Kidney glomerular epithelial cell (primary cell): ENCODE measurements at regions not wholly inside any gene's neighbourhood (a gene's known extent, or its start where the extent isn't known, plus 50 kb on each side); places are given as distances from the start of the nearest gene placed in this dataset.

ENCODE experiments used
- DNase-seq: peaks from one replicate; lab custom pipeline; 2025; lab: John Stamatoyannopoulos, UW

- no peak for DNase-seq
Measured at GRCh38 chr9:2313512-2313911, 298.4 kb downstream of the SMARCA2 start.

- DNase-seq: no peak
Measured at GRCh38 chr9:2317591-2317990, 302.4 kb downstream of the SMARCA2 start.

GRCh38 chr9:2319421-2319820 lies 302.2 kb upstream of the VLDLR start:
- DNase-seq: no peak

GRCh38 chr9:2320114-2320513 lies 301.5 kb upstream of the VLDLR start:
- no peak for DNase-seq

- DNase-seq: no peak
Measured at GRCh38 chr9:2320632-2321031, 301.0 kb upstream of the VLDLR start.

- no peak for DNase-seq
Measured at GRCh38 chr9:2321523-2322148, 300.0 kb upstream of the VLDLR start.

GRCh38 chr9:2324742-2325141 lies 296.8 kb upstream of the VLDLR start:
- DNase-seq: no peak

- no peak for DNase-seq
Measured at GRCh38 chr9:2332663-2333062, 288.9 kb upstream of the VLDLR start.

- no peak for DNase-seq
Measured at GRCh38 chr9:2335260-2335659, 286.3 kb upstream of the VLDLR start.

GRCh38 chr9:2336055-2336454 lies 285.5 kb upstream of the VLDLR start:
- no peak for DNase-seq

- DNase-seq: no peak
Measured at GRCh38 chr9:2337131-2337530, 284.5 kb upstream of the VLDLR start.

GRCh38 chr9:2337627-2338026 lies 284.0 kb upstream of the VLDLR start:
- no peak for DNase-seq

GRCh38 chr9:2338777-2339365 lies 282.7 kb upstream of the VLDLR start:
- no peak for DNase-seq

GRCh38 chr9:2339416-2339815 lies 282.2 kb upstream of the VLDLR start:
- no peak for DNase-seq

- DNase-seq: peak; percentile 68
Measured at GRCh38 chr9:2340046-2340760, 281.4 kb upstream of the VLDLR start.

GRCh38 chr9:2341126-2341525 lies 280.5 kb upstream of the VLDLR start:
- DNase-seq: no peak

- DNase-seq: no peak
Measured at GRCh38 chr9:2341956-2342355, 279.6 kb upstream of the VLDLR start.

GRCh38 chr9:2343756-2344155 lies 277.8 kb upstream of the VLDLR start:
- no peak for DNase-seq

GRCh38 chr9:2344436-2344835 lies 277.2 kb upstream of the VLDLR start:
- no peak for DNase-seq

- no peak for DNase-seq
Measured at GRCh38 chr9:2345013-2345412, 276.6 kb upstream of the VLDLR start.

- no peak for DNase-seq
Measured at GRCh38 chr9:2346277-2346913, 275.2 kb upstream of the VLDLR start.

GRCh38 chr9:2351324-2351723 lies 270.3 kb upstream of the VLDLR start:
- DNase-seq: no peak

- DNase-seq: no peak
Measured at GRCh38 chr9:2354216-2354615, 267.4 kb upstream of the VLDLR start.
